NCI-H2196 treated with DMSO at 0.1 percent for 48 hours (cell line): ENCODE measurements at regions not wholly inside any gene's neighbourhood (a gene's known extent, or its start where the extent isn't known, plus 50 kb on each side); places are given as distances from the start of the nearest gene placed in this dataset.

Experiments used
- DNase-seq: peaks from one replicate; lab custom pipeline; 2025; ENCODE audit not compliant: unreplicated experiment; lab: John Stamatoyannopoulos, UW

- DNase-seq: no peak
These were observed 68.7 kb upstream of the RNF7 start for GRCh38 chr3:141669434-141669833.

DNA sequence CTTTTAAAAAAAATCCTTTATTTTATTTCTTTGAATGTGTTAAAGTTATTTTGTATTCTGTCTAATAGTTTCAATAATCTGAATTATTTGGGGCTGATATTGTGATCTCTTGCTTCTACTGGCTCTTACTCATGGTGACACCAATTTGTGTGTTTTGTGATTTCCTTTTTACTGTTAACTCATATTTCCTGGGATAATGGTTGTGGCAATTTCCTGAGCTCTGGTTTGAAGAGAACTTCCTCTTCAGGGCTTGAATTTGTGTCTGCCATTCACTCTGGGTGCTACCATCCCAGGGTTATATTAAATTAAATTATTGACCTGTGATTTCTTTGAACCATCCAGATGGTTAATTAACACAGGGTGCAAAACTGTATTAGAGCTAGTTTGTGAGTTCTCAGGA is 60.4 kb upstream of the RNF7 start:
- DNase-seq: no peak

DNA sequence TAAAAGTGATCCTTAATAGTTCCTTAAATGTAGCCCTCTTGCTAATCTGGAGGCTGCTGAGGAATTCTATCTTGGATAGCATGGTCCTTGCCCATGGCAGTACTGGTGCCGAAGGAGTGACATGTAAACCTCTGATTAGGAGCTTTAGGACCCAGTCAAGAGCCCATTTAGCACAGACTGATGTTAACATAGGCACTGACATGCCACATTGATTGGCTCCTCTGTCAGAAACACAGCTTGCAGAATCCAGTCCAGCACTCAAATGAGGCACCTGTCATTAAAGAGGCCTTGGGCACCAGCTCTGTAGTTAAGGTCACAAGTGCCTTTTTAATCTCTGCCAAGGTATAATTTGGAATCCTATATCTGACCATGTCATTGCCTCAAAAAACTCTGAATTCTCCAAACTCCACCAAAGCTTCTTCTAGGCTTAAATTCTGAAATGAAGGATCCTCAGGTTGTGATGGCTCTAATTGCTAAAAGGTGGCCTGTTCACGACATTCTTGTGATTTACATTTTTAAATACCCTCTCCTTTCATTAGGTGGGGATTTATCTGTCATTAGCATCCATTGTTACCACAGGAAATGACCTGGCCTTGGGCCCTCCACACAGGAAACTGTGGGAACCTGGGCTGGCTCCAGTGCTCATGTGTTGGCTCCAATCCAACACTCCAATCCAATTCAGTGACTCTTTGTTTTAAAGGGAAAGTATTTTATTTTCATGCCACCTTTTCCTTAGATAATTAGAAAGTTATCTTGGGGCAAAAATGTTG is 57.3 kb upstream of the RNF7 start:
- peak; percentile 66 for DNase-seq

- DNase-seq: no peak
These were observed 56.7 kb upstream of the RNF7 start for GRCh38 chr3:141681390-141681780.

DNA sequence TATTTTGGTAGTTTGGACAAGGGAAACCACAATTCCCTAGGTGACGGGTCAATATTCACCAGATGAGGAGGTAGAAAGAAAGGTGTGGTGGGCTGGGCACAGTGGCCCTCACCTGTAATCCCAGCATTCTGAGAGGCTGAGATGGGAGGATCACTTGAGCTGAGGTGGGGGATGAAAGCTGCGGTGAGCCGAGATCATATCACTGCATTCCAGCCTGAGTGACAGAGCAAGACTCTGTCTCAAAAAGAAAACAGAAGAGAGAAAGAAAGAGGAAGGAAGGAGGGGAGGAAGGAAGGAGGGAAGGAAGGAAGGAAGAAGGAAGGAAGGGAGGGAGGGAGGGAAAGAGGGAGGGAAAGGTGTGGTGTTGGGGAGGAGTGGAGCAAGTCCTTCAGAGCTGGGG is 56.1 kb upstream of the RNF7 start:
- no peak for DNase-seq

DNA sequence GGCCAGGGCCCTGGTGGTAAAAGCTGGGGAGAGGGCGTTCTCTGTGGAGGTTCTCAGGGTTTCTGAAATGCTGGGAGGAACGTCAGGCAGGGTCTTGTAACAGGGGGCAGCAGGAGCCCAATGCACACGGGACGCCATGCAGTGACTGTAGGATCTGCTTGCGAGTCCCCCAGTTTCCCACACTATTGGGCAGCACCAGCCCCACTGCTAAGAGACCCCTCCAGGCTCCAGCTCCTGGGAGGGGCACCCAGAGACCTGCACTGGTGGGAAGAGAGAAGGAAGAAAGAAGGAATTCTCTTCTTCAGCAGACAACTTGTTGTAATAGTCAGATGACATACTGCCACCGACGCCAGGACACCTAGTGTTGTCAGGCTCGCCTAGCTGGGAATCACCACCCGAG is 55.2 kb upstream of the RNF7 start:
- DNase-seq: no peak

GRCh38 chr3:141684758-141685157 is 53.3 kb upstream of the RNF7 start:
- DNase-seq: no peak

GRCh38 chr3:141686466-141687291 is 51.4 kb upstream of the RNF7 start:
- peak; percentile 94 for DNase-seq
